ENCODE measurements at regions not wholly inside any gene's neighbourhood (a gene's known extent, or its start where the extent isn't known, plus 50 kb on each side); places are given as distances from the start of the nearest gene placed in this dataset.

- no peak for DNase-seq
These were observed 57.0 kb downstream of the PHLDA1 start for GRCh38 chr12:75974323-75975187.

GRCh38 chr12:75971253-75971652 is 60.3 kb downstream of the PHLDA1 start:
- DNase-seq, result no peak
- no peaks in the 10 kb centered on the region for H3K36me3 ChIP-seq (ENCODE audit: control insufficient read depth, insufficient read depth, low read length)
- no peak overlapping the region for H3K4me3 ChIP-seq (ENCODE audit: insufficient read depth, low read depth, low read length, poor library complexity, severe bottlenecking)
- H3K4me1 ChIP-seq (ENCODE audit: control insufficient read depth, insufficient read depth, low read length, poor library complexity, severe bottlenecking), result no peaks in the 10 kb centered on the region
- H3K27ac ChIP-seq (ENCODE audit: insufficient read depth, low read length, poor library complexity, severe bottlenecking), result no peak overlapping the region
- no peaks in the 10 kb centered on the region for H3K9me3 ChIP-seq (ENCODE audit: control insufficient read depth, low read length)
- no peaks in the 10 kb centered on the region for H3K27me3 ChIP-seq (replicated peaks; ENCODE audit: control insufficient read depth, insufficient read depth, low read length, poor library complexity, severe bottlenecking)

More at GRCh38 chr12:75974323-75975187, 57.0 kb downstream of the PHLDA1 start:
- H3K4me1 ChIP-seq (ENCODE audit: control insufficient read depth, insufficient read depth, low read length, poor library complexity, severe bottlenecking), result peaks cover 22% of the 10 kb centered on the region
- no peaks in the 10 kb centered on the region for H3K36me3 ChIP-seq (ENCODE audit: control insufficient read depth, insufficient read depth, low read length)
- no peak overlapping the region for H3K27ac ChIP-seq (ENCODE audit: insufficient read depth, low read length, poor library complexity, severe bottlenecking)
- no peaks in the 10 kb centered on the region for H3K27me3 ChIP-seq (replicated peaks; ENCODE audit: control insufficient read depth, insufficient read depth, low read length, poor library complexity, severe bottlenecking)
- no peaks in the 10 kb centered on the region for H3K9me3 ChIP-seq (ENCODE audit: control insufficient read depth, low read length)
- H3K4me3 ChIP-seq (ENCODE audit: insufficient read depth, low read depth, low read length, poor library complexity, severe bottlenecking), result no peak overlapping the region

GRCh38 chr12:75970310-75970709 is 61.3 kb downstream of the PHLDA1 start:
- no peaks in the 10 kb centered on the region for H3K4me1 ChIP-seq (ENCODE audit: control insufficient read depth, insufficient read depth, low read length, poor library complexity, severe bottlenecking)

DNA sequence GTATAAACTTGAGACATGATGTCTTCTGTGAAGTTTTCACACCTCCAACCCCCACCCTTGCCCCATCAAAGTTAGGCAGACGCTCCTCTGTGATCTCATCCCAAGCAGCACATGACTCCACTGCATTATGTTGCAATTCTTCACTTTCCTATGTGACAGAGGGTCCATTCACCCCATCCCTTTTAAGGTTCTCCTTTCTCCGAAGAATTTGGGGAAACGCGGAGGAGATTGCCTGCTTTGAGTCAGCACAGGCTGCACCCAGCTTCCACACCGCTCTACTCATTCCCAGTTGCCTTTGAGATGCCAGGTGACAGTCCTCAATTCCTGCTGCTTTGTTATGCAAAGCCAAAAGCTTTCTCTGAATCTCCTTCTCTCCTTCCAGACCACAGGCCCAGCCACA is 61.8 kb downstream of the PHLDA1 start:
- Histone ChIP-seq H3K36me3 (ENCODE audit: control insufficient read depth, insufficient read depth, low read length) (no peaks in the 10 kb centered on the region), H3K27ac (ENCODE audit: insufficient read depth, low read length, poor library complexity, severe bottlenecking) (no peak overlapping the region)
- no peak for DNase-seq

More at GRCh38 chr12:75970310-75970709, 61.3 kb downstream of the PHLDA1 start:
- no peak for DNase-seq
- H3K27ac ChIP-seq (ENCODE audit: insufficient read depth, low read length, poor library complexity, severe bottlenecking), result no peak overlapping the region
- H3K9me3 ChIP-seq (ENCODE audit: control insufficient read depth, low read length), result no peaks in the 10 kb centered on the region
- H3K27me3 ChIP-seq (replicated peaks; ENCODE audit: control insufficient read depth, insufficient read depth, low read length, poor library complexity, severe bottlenecking), result no peaks in the 10 kb centered on the region
- no peaks in the 10 kb centered on the region for H3K36me3 ChIP-seq (ENCODE audit: control insufficient read depth, insufficient read depth, low read length)
- no peak overlapping the region for H3K4me3 ChIP-seq (ENCODE audit: insufficient read depth, low read depth, low read length, poor library complexity, severe bottlenecking)

GRCh38 chr12:75965661-75966060 is 65.9 kb downstream of the PHLDA1 start:
- H3K36me3 ChIP-seq (ENCODE audit: control insufficient read depth, insufficient read depth, low read length), result no peaks in the 10 kb centered on the region
- no peak overlapping the region for H3K4me3 ChIP-seq (ENCODE audit: insufficient read depth, low read depth, low read length, poor library complexity, severe bottlenecking)
- no peaks in the 10 kb centered on the region for H3K9me3 ChIP-seq (ENCODE audit: control insufficient read depth, low read length)
- no peak overlapping the region for H3K27ac ChIP-seq (ENCODE audit: insufficient read depth, low read length, poor library complexity, severe bottlenecking)
- no peaks in the 10 kb centered on the region for H3K27me3 ChIP-seq (replicated peaks; ENCODE audit: control insufficient read depth, insufficient read depth, low read length, poor library complexity, severe bottlenecking)
- H3K4me1 ChIP-seq (ENCODE audit: control insufficient read depth, insufficient read depth, low read length, poor library complexity, severe bottlenecking), result no peaks in the 10 kb centered on the region
- no peak for DNase-seq

More for the DNA sequence above, 61.8 kb downstream of the PHLDA1 start:
- Histone ChIP-seq H3K4me1 (ENCODE audit: control insufficient read depth, insufficient read depth, low read length, poor library complexity, severe bottlenecking) (no peaks in the 10 kb centered on the region), H3K4me3 (ENCODE audit: insufficient read depth, low read depth, low read length, poor library complexity, severe bottlenecking) (no peak overlapping the region), H3K27me3 (replicated peaks; ENCODE audit: control insufficient read depth, insufficient read depth, low read length, poor library complexity, severe bottlenecking) (no peaks in the 10 kb centered on the region), H3K9me3 (ENCODE audit: control insufficient read depth, low read length) (no peaks in the 10 kb centered on the region)

DNA sequence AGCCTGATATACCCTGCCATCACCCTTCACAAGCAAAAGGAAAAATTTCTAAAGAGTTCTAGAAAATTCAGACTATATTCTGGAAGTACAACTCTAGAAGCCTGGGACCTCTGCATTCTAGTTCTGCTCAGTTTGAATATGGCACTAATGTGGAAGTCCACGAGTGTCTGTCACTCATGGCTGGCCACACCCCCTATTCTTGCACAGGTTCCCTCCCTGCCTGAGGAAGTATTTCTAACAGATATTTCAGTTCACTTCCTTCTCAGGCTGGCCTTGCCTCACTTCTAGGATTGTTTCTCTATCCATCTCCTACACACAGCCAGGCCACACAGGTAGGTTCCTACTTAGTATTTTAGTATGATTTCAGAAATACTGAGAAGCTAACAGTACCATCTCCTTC is 67.4 kb downstream of the PHLDA1 start:
- Histone ChIP-seq H3K4me3 (ENCODE audit: insufficient read depth, low read depth, low read length, poor library complexity, severe bottlenecking) (no peak overlapping the region), H3K36me3 (ENCODE audit: control insufficient read depth, insufficient read depth, low read length) (no peaks in the 10 kb centered on the region), H3K4me1 (ENCODE audit: control insufficient read depth, insufficient read depth, low read length, poor library complexity, severe bottlenecking) (peaks cover 12% of the 10 kb centered on the region), H3K27me3 (replicated peaks; ENCODE audit: control insufficient read depth, insufficient read depth, low read length, poor library complexity, severe bottlenecking) (no peaks in the 10 kb centered on the region), H3K27ac (ENCODE audit: insufficient read depth, low read length, poor library complexity, severe bottlenecking) (no peak overlapping the region), H3K9me3 (ENCODE audit: control insufficient read depth, low read length) (no peaks in the 10 kb centered on the region)
- no peak for DNase-seq

DNA sequence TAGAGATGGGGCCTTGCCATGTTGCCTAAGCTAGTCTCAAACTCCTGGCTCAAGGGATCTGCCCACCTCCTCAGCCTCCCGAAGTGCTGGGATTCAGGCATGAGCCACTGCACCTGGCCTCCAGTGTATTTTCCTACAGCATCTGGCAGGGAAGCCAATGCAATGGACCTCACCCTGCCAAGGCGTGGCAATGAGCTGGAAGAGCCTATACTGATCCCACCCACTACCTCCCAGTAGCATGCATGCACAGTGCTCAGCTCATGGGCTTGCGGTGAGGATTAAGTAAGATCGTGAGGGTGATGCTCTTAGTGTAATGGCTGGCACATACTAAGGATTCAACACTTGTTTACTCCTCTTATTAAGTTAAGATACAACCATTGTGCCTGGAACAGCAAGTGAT is 69.7 kb downstream of the PHLDA1 start:
- DNase-seq, result no peak
- no peaks in the 10 kb centered on the region for H3K36me3 ChIP-seq (ENCODE audit: control insufficient read depth, insufficient read depth, low read length)
- no peak overlapping the region for H3K4me3 ChIP-seq (ENCODE audit: insufficient read depth, low read depth, low read length, poor library complexity, severe bottlenecking)
- H3K27me3 ChIP-seq (replicated peaks; ENCODE audit: control insufficient read depth, insufficient read depth, low read length, poor library complexity, severe bottlenecking), result no peaks in the 10 kb centered on the region
- H3K27ac ChIP-seq (ENCODE audit: insufficient read depth, low read length, poor library complexity, severe bottlenecking), result no peak overlapping the region
- peaks cover 18% of the 10 kb centered on the region for H3K4me1 ChIP-seq (ENCODE audit: control insufficient read depth, insufficient read depth, low read length, poor library complexity, severe bottlenecking)
- H3K9me3 ChIP-seq (ENCODE audit: control insufficient read depth, low read length), result no peaks in the 10 kb centered on the region

DNA sequence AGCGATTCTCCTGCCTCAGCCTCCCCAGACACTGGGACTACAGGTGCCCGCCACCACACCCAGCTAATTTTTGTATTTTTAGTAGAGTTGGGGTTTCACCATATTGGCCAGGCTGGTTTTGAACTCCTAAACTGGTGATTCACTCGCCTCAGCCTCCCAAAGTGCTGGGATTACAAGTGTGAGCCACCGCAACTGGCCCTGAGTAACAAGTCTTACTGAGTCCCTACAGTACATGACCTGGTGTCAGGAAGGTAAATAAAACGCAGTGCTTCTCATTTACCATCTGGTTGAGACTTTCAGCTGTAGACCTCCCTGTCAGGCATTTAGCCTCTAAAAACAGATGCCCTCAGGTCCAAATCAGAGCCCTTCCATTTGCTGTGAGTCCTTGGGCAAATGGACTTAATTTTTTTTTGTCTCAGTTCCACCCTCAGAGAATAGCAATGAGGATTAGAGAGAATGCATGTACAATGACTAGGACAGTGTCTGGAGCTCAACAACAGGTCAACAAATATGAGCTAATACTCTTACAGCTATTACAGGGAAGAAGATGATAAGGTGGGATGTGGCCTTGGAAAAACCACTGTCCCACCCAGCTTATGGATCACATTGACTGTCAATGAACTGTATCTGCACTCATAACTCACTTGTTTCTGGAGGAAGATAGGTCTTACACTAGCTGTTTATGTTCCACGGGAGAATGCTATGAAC is 70.5 kb downstream of the PHLDA1 start:
- H3K9me3 ChIP-seq (ENCODE audit: control insufficient read depth, low read length), result no peaks in the 10 kb centered on the region
- peaks cover 18% of the 10 kb centered on the region for H3K4me1 ChIP-seq (ENCODE audit: control insufficient read depth, insufficient read depth, low read length, poor library complexity, severe bottlenecking)
- H3K27ac ChIP-seq (ENCODE audit: insufficient read depth, low read length, poor library complexity, severe bottlenecking), result no peak overlapping the region
- DNase-seq, result no peak
- H3K4me3 ChIP-seq (ENCODE audit: insufficient read depth, low read depth, low read length, poor library complexity, severe bottlenecking), result no peak overlapping the region
- no peaks in the 10 kb centered on the region for H3K36me3 ChIP-seq (ENCODE audit: control insufficient read depth, insufficient read depth, low read length)
- H3K27me3 ChIP-seq (replicated peaks; ENCODE audit: control insufficient read depth, insufficient read depth, low read length, poor library complexity, severe bottlenecking), result no peaks in the 10 kb centered on the region

DNA sequence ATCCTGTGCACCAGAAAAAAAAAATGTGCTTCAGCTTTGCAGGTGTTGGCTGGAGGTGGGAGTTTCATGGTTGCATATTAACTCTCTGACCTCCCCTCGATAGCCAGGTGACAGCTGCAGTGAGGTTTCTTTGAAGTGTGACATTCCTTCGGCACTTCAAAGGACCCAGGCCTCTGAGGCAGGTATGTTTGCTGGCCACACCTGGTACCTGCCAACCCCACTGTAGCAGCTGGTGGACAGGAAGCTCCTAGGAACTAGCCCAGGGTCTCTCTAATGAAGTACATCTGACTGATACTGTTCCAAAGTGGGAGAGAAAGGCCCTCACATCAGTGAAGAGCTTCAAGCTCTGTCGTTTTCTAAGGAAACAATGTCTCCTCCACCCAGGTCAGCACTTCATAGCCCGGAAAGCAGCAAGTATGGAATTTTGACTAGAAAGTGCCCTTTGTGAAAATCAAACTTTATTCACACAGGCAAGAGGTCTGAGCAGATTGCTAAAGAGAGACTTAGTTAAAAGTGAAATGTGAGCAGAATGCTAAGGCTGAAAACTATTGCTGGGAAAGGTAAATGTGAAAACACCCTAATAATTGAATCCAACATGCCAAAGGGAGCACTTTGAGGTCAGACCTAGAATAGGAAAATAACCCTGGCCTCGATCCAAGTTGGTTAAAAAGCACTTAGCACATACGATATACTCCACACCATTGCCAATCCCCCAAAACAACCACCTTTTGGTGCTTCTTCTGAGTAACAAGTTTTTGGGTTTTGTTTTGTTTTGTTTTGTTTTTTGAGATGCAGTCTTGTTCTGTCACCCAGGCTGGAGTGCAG is 71.3 kb downstream of the PHLDA1 start:
- Histone ChIP-seq H3K4me3 (ENCODE audit: insufficient read depth, low read depth, low read length, poor library complexity, severe bottlenecking) (no peak overlapping the region), H3K9me3 (ENCODE audit: control insufficient read depth, low read length) (no peaks in the 10 kb centered on the region), H3K27me3 (replicated peaks; ENCODE audit: control insufficient read depth, insufficient read depth, low read length, poor library complexity, severe bottlenecking) (no peaks in the 10 kb centered on the region), H3K36me3 (ENCODE audit: control insufficient read depth, insufficient read depth, low read length) (no peaks in the 10 kb centered on the region), H3K4me1 (ENCODE audit: control insufficient read depth, insufficient read depth, low read length, poor library complexity, severe bottlenecking) (peaks cover 18% of the 10 kb centered on the region), H3K27ac (ENCODE audit: insufficient read depth, low read length, poor library complexity, severe bottlenecking) (no peak overlapping the region)
- no peak for DNase-seq

All from effector memory CD4-positive, alpha-beta T cell (primary cell).